ENCODE measurements at regions not wholly inside any gene's neighbourhood (a gene's known extent, or its start where the extent isn't known, plus 50 kb on each side); places are given as distances from the start of the nearest gene placed in this dataset.
"Not testable (repeated sequence)": the region's sequence is repeated elsewhere in the genome, so short reads cannot be mapped to it uniquely, and the experiment has no call there.

DNA sequence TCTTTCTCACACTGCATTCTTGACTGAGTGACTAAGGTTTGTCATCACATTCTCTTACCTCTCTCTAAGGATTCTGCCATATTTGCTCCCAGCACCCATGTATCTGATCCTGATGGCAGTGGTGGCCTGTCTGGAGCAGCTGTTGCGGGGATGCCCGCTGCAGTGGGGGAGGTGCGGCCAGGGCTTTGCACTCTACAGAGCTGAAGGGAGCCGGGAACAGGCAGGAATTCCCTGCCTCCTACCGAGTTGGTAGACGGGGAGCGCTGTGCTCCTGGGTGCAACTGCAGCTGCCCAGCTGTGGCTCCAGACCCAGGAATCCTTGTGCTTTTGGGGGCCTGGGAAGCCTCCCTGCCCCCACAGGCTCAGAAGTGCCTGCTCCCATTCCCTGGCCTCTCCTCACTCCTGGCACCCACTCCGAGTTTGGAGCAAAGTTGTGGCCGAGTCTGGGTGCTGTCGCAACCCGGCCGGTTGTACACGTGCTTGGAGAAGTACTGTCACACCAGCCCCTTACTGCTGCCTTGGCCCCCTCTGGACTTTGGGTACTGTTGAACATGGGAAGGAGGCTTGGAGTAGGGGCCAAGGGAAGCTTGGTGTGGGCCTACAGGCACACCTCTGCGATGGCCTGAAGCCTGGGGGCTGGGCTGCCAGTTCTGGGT, 106.9 kb upstream of the OR4E1 start:
- H3K36me3 ChIP-seq (ENCODE audit: control insufficient read depth in 3 of 3, insufficient read depth in 2 of 3, low read depth in 1 of 3, low read length in 3 of 3): no peaks in the 10 kb centered on the region
- H3K27ac ChIP-seq (ENCODE audit: low read depth in 1 of 3, low read length in 2 of 3): no peak overlapping the region
- 83 to 86% (median 86%) methylated on average over 14 of the region's 14 CpGs for WGBS, 3 donors
- H3K27me3 ChIP-seq (ENCODE audit: control insufficient read depth in 3 of 3, insufficient read depth in 3 of 3, low read length in 3 of 3): no peaks in the 10 kb centered on the region
- no peaks in the 10 kb centered on the region for H3K9me3 ChIP-seq (ENCODE audit: control insufficient read depth in 2 of 2, insufficient read depth in 1 of 2, low read depth in 1 of 2, low read length in 1 of 2)
- H3K4me3 ChIP-seq (ENCODE audit: low read depth in 1 of 3, low read length in 3 of 3): no peak overlapping the region
- no peak for FAIRE-seq
- DNase-seq: no peak
- H3K4me1 ChIP-seq (ENCODE audit: control insufficient read depth in 3 of 3, insufficient read depth in 2 of 3, low read depth in 1 of 3, low read length in 2 of 3): no peaks in the 10 kb centered on the region

DNA sequence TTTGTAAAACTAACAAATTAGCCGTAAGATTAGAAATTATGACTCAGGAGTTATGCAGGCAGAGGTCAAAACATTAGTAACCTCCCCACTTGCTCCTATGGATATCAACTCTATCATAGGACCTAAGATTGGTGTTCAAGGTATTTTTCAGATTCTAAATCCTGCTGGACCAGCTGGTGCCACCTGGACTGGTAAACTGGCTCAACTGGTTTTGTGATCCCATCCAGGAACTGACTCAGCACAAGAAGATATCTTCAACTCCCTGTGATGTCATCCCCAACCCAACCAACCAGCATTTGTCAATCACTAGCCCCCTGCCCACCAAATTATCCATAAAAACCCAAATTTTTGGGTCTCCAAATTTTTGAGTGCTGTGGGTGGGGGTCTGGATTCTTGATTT, 98.1 kb upstream of the OR4E1 start:
- H3K27ac ChIP-seq (ENCODE audit: low read depth in 1 of 3, low read length in 2 of 3): no peak overlapping the region
- DNase-seq: no peak
- H3K4me1 ChIP-seq (ENCODE audit: control insufficient read depth in 3 of 3, insufficient read depth in 2 of 3, low read depth in 1 of 3, low read length in 2 of 3): no peaks in the 10 kb centered on the region
- FAIRE-seq: no peak
- WGBS, 3 donors: 13 to 78% (median 41%) methylated on average over 1 of the region's 1 CpG
- no peak overlapping the region for H3K4me3 ChIP-seq (ENCODE audit: low read depth in 1 of 3, low read length in 3 of 3)
- H3K36me3 ChIP-seq (ENCODE audit: control insufficient read depth in 3 of 3, insufficient read depth in 2 of 3, low read depth in 1 of 3, low read length in 3 of 3): no peaks in the 10 kb centered on the region
- no peaks in the 10 kb centered on the region for H3K9me3 ChIP-seq (ENCODE audit: control insufficient read depth in 2 of 2, insufficient read depth in 1 of 2, low read depth in 1 of 2, low read length in 1 of 2)
- H3K27me3 ChIP-seq (ENCODE audit: control insufficient read depth in 3 of 3, insufficient read depth in 3 of 3, low read length in 3 of 3): no peaks in the 10 kb centered on the region

DNA sequence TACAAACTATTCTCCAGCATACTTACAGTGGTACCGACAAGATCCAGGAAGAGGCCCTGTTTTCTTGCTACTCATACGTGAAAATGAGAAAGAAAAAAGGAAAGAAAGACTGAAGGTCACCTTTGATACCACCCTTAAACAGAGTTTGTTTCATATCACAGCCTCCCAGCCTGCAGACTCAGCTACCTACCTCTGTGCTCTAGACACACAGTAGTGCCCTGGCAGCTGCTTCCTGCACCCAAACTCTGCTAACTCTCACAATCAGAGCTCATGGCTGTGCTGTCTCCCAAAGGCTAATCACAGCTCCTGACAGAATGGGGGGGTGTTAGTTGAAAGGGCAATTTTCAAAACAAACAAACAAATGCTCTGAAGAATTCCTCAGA, 95.2 kb upstream of the OR4E1 start:
- DNase-seq (no peak), FAIRE-seq (no peak)
- Histone ChIP-seq H3K27me3 (ENCODE audit: control insufficient read depth in 3 of 3, insufficient read depth in 3 of 3, low read length in 3 of 3) (no peaks in the 10 kb centered on the region), H3K9me3 (ENCODE audit: control insufficient read depth in 2 of 2, insufficient read depth in 1 of 2, low read depth in 1 of 2, low read length in 1 of 2) (no peaks in the 10 kb centered on the region), H3K4me1 (ENCODE audit: control insufficient read depth in 3 of 3, insufficient read depth in 2 of 3, low read depth in 1 of 3, low read length in 2 of 3) (no peaks in the 10 kb centered on the region), H3K27ac (ENCODE audit: low read depth in 1 of 3, low read length in 2 of 3) (no peak overlapping the region), H3K36me3 (ENCODE audit: control insufficient read depth in 3 of 3, insufficient read depth in 2 of 3, low read depth in 1 of 3, low read length in 3 of 3) (no peaks in the 10 kb centered on the region), H3K4me3 (ENCODE audit: low read depth in 1 of 3, low read length in 3 of 3) (no peak overlapping the region)
- 62 to 80% (median 65%) methylated on average over 2 of the region's 2 CpGs for WGBS, 3 donors

DNA sequence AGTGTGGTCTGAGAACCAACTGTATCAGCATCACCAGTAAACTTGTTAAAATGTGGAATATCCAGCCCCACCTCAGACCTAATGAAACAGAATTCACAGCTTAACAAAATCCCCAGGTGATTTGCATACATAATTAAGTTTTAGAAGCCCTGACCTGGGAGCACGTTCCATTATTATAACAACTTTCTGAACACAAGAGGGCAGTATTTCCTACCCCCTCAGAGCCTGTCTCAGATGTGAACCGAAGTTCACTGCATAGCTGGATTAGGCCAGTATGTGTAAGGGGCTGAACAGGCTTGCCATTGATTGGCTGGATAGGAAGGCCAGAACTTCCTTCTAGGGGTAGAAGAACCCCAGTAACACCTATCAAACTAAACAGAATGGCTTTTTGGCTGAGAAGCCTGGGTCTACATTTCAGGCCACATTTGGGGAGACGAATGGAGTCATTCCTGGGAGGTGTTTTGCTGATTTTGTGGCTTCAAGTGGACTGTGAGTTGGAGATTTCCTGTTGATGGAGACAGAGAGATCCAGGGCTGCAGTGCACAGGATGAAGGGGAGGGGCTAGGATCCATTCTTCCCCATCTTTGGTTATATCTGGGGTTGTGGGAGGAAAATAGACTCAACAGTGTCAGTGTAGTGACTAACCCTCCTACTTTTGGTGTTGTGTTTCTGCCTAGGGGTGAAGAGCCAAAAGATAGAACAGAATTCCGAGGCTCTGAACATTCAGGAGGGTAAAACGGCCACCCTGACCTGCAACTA, 94.7 kb upstream of the OR4E1 start:
- no peak overlapping the region for H3K27ac ChIP-seq (ENCODE audit: low read depth in 1 of 3, low read length in 2 of 3)
- DNase-seq: peak; percentile 7 to 20
- no peaks in the 10 kb centered on the region for H3K27me3 ChIP-seq (ENCODE audit: control insufficient read depth in 3 of 3, insufficient read depth in 3 of 3, low read length in 3 of 3)
- H3K4me1 ChIP-seq (ENCODE audit: control insufficient read depth in 3 of 3, insufficient read depth in 2 of 3, low read depth in 1 of 3, low read length in 2 of 3): no peaks in the 10 kb centered on the region
- H3K4me3 ChIP-seq (ENCODE audit: low read depth in 1 of 3, low read length in 3 of 3): no peak overlapping the region
- no peaks in the 10 kb centered on the region for H3K9me3 ChIP-seq (ENCODE audit: control insufficient read depth in 2 of 2, insufficient read depth in 1 of 2, low read depth in 1 of 2, low read length in 1 of 2)
- 40 to 50% (median 44%) methylated on average over 5 of the region's 5 CpGs for WGBS, 3 donors
- no peak for FAIRE-seq
- H3K36me3 ChIP-seq (ENCODE audit: control insufficient read depth in 3 of 3, insufficient read depth in 2 of 3, low read depth in 1 of 3, low read length in 3 of 3): no peaks in the 10 kb centered on the region

DNA sequence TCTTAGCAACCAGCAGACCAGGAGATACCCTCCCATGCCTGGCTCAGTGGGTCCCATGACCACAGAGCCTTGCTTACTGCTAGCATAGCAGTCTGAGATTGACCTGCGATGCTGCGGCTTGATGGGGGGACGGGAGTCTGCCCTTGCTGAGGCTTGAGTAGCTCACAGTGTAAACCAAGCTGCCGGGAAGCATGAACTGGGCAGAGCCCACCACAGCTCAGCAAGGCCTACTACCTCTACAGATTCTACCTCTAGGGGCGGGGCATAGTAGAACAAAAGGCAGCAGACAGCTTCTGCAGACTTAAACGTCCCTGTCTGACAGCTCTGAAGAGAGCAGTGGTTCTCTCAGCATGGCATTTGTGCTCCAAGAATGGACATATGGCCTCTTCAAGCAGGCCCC, 86.7 kb upstream of the OR4E1 start:
- H3K4me1 ChIP-seq (ENCODE audit: control insufficient read depth in 3 of 3, insufficient read depth in 2 of 3, low read depth in 1 of 3, low read length in 2 of 3); H3K27me3 ChIP-seq (ENCODE audit: control insufficient read depth in 3 of 3, insufficient read depth in 3 of 3, low read length in 3 of 3); DNase-seq; FAIRE-seq; H3K9me3 ChIP-seq (ENCODE audit: control insufficient read depth in 2 of 2, insufficient read depth in 1 of 2, low read depth in 1 of 2, low read length in 1 of 2); H3K27ac ChIP-seq (ENCODE audit: low read depth in 1 of 3, low read length in 2 of 3); H3K36me3 ChIP-seq (ENCODE audit: control insufficient read depth in 3 of 3, insufficient read depth in 2 of 3, low read depth in 1 of 3, low read length in 3 of 3); H3K4me3 ChIP-seq (ENCODE audit: low read depth in 1 of 3, low read length in 3 of 3): not testable (repeated sequence)
- 53 to 65% (median 59%) methylated on average over 6 of the region's 6 CpGs for WGBS, 3 donors

DNA sequence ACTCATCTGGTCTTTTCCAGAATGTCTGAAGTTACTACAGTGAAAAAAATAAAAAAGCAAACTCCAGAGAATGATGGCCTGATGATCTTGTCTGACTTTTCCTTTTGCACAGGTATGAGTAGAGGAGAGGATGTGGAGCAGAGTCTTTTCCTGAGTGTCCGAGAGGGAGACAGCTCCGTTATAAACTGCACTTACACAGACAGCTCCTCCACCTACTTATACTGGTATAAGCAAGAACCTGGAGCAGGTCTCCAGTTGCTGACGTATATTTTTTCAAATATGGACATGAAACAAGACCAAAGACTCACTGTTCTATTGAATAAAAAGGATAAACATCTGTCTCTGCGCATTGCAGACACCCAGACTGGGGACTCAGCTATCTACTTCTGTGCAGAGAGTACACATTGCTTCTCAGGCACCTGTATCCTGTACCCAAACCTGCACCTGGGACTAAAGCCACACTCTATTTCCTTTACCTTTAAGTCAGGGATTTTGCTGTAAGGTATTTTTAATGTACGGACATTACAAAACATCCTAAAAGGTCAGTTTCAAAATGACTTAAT, 75.8 kb upstream of the OR4E1 start:
- Histone ChIP-seq H3K27me3 (ENCODE audit: control insufficient read depth in 3 of 3, insufficient read depth in 3 of 3, low read length in 3 of 3) (no peaks in the 10 kb centered on the region), H3K4me3 (ENCODE audit: low read depth in 1 of 3, low read length in 3 of 3) (no peak overlapping the region), H3K27ac (ENCODE audit: low read depth in 1 of 3, low read length in 2 of 3) (no peak overlapping the region), H3K36me3 (ENCODE audit: control insufficient read depth in 3 of 3, insufficient read depth in 2 of 3, low read depth in 1 of 3, low read length in 3 of 3) (no peaks in the 10 kb centered on the region), H3K4me1 (ENCODE audit: control insufficient read depth in 3 of 3, insufficient read depth in 2 of 3, low read depth in 1 of 3, low read length in 2 of 3) (no peaks in the 10 kb centered on the region), H3K9me3 (ENCODE audit: control insufficient read depth in 2 of 2, insufficient read depth in 1 of 2, low read depth in 1 of 2, low read length in 1 of 2) (no peaks in the 10 kb centered on the region)
- DNase-seq (no peak), FAIRE-seq (no peak)
- WGBS, 3 donors: 65 to 77% (median 72%) methylated on average over 5 of the region's 5 CpGs

DNA sequence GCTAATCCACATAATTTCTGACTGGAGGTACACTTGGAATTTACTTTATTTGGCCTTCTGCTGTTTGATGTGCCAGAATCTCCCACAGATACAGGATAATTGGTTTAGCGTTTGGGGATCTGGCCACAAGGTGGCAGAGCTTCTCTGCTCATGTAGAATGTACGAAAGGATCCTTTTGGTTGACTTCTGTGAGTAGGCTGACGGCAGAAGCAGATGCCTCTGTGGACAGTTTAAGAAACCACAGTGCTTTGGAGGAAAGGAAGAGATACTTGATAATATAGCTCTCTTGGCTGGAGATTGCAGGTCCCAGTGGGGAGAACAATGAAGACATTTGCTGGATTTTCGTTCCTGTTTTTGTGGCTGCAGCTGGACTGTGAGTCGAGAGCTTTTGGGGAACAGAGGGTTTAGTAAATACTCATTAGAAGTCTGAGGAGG, 75.3 kb upstream of the OR4E1 start:
- DNase-seq (peak; percentile 25), FAIRE-seq (no peak)
- H3K4me1 ChIP-seq (ENCODE audit: control insufficient read depth in 3 of 3, insufficient read depth in 2 of 3, low read depth in 1 of 3, low read length in 2 of 3): no peaks in the 10 kb centered on the region
- no peak overlapping the region for H3K27ac ChIP-seq (ENCODE audit: low read depth in 1 of 3, low read length in 2 of 3)
- H3K27me3 ChIP-seq (ENCODE audit: control insufficient read depth in 3 of 3, insufficient read depth in 3 of 3, low read length in 3 of 3): no peaks in the 10 kb centered on the region
- 12 to 22% (median 13%) methylated on average over 5 of the region's 5 CpGs for WGBS, 3 donors
- H3K36me3 ChIP-seq (ENCODE audit: control insufficient read depth in 3 of 3, insufficient read depth in 2 of 3, low read depth in 1 of 3, low read length in 3 of 3): no peaks in the 10 kb centered on the region
- no peaks in the 10 kb centered on the region for H3K9me3 ChIP-seq (ENCODE audit: control insufficient read depth in 2 of 2, insufficient read depth in 1 of 2, low read depth in 1 of 2, low read length in 1 of 2)
- no peak overlapping the region for H3K4me3 ChIP-seq (ENCODE audit: low read depth in 1 of 3, low read length in 3 of 3)

DNA sequence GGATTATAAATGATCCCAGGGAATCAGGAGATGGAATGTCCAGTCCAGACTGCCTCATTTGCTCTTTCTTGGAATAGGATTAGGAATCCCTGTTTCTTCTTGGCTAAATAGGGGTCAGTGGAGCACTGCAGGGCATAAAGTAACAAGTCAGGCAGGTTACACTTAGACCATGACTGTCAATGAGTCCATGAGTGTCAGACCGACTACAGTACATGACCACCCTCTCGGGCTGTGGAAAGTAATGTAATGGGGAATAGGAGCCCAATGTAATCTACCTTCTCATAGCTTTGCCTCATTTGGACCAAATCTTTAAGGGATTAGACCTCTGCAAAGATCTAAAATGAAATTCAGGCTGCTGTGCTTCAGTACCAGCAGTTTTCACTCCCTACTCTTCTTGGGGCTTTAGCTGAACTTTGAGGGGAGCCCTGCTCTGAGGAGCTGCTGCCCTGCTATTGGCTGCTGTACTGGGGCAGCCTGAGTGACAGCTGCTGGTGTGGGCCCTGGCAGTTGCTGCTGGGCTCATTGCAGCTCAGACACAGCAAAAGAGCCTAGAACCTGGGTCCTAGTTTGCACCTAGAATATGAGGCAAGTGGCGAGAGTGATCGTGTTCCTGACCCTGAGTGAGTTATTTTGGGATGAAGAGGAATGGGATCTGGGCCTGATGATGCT, 62.2 kb upstream of the OR4E1 start:
- DNase-seq (no peak), FAIRE-seq (no peak)
- 84 to 89% (median 85%) methylated on average over 4 of the region's 4 CpGs for whole genome bisulfite sequencing, 3 donors
- no peak overlapping the region for H3K4me3 ChIP-seq (ENCODE audit: low read depth in 1 of 3, low read length in 3 of 3)
- H3K36me3 ChIP-seq (ENCODE audit: control insufficient read depth in 3 of 3, insufficient read depth in 2 of 3, low read depth in 1 of 3, low read length in 3 of 3): no peaks in the 10 kb centered on the region
- H3K4me1 ChIP-seq (ENCODE audit: control insufficient read depth in 3 of 3, insufficient read depth in 2 of 3, low read depth in 1 of 3, low read length in 2 of 3): no peaks in the 10 kb centered on the region
- no peaks in the 10 kb centered on the region for H3K9me3 ChIP-seq (ENCODE audit: control insufficient read depth in 2 of 2, insufficient read depth in 1 of 2, low read depth in 1 of 2, low read length in 1 of 2)
- H3K27me3 ChIP-seq (ENCODE audit: control insufficient read depth in 3 of 3, insufficient read depth in 3 of 3, low read length in 3 of 3): peaks cover 0 to 4% (median 0%) of the 10 kb centered on the region in 3 donors
- H3K27ac ChIP-seq (ENCODE audit: low read depth in 1 of 3, low read length in 2 of 3): no peak overlapping the region
